IMR-90 (cell line): ENCODE measurements at regions not wholly inside any gene's neighbourhood (a gene's known extent, or its start where the extent isn't known, plus 50 kb on each side); places are given as distances from the start of the nearest gene placed in this dataset.

Experiments
- ATAC-seq: fragments of 200-7000 bp; cut with Tn5 transposase; 2 replicates; pipeline ENCODE4 v1.9.1; 2020; ENCODE audit warnings: low read depth, mild to moderate bottlenecking, moderate library complexity
- BruUV-seq: library from RNA; stranded (reverse); fragments of 400-500 nt; replicated peaks from 2 replicates; lab custom pipeline; 2021; lab: Mats Ljungman, UMichigan
- CTCF ChIA-PET: fragments of 300-600 bp; formaldehyde crosslinking; extraction: SDS; loops from one replicate; lab custom pipeline; 2021; ENCODE audit warnings: antibody characterized with exemption; lab: Yijun Ruan, JAX
- POLR2A ChIA-PET: fragments of 300-600 bp; sonication (Branson Sonifier 250); formaldehyde crosslinking; loops from one replicate; lab custom pipeline; 2022; ENCODE audit warnings: antibody characterized with exemption; ENCODE audit not compliant: unreplicated experiment; lab: Charles Lee
- DNase-seq: peaks from one replicate; pipeline ENCODE4 v3.0.0; 2013
- H2AFZ ChIP-seq: replicated peaks from 2 replicates; pipeline ENCODE3; 2013; ENCODE audit warnings: low read length, mild to moderate bottlenecking; ENCODE audit not compliant: poor library complexity
- H2AK5ac ChIP-seq: 2 replicates; pipeline ENCODE4 v1.6.1; 2013; ENCODE audit warnings: low read depth, low read length, inconsistent platforms
- H2AK9ac ChIP-seq: replicated peaks from 2 replicates; pipeline ENCODE3; 2013; ENCODE audit warnings: mild to moderate bottlenecking, low read depth, low read length, moderate library complexity; ENCODE audit not compliant: poor library complexity
- H2BK120ac ChIP-seq: 2 replicates; pipeline ENCODE4 v1.6.1; 2013; ENCODE audit warnings: low read depth, low read length, inconsistent platforms
- H2BK15ac ChIP-seq: 3 replicates; pipeline ENCODE4 v1.6.1; 2013; ENCODE audit warnings: low read depth, low read length, inconsistent platforms
- H2BK20ac ChIP-seq: 2 replicates; pipeline ENCODE4 v1.6.1; 2013; ENCODE audit warnings: low read depth, mild to moderate bottlenecking, inconsistent platforms, low read length, moderate library complexity
- H2BK5ac ChIP-seq: 2 replicates; pipeline ENCODE4 v1.6.1; 2013; ENCODE audit warnings: mild to moderate bottlenecking, low read depth, low read length, inconsistent platforms; ENCODE audit not compliant: poor library complexity, severe bottlenecking
- H3K14ac ChIP-seq: replicated peaks from 2 replicates; pipeline ENCODE4 v1.6.1; 2013; ENCODE audit warnings: low read depth, low read length, inconsistent platforms
- H3K18ac ChIP-seq: 2 replicates; pipeline ENCODE4 v1.6.1; 2013; ENCODE audit warnings: low read depth, low read length, control low read depth
- H3K23ac ChIP-seq: 2 replicates; pipeline ENCODE4 v1.6.1; 2013; ENCODE audit warnings: low read depth, low read length, inconsistent platforms
- H3K27ac ChIP-seq: 2 replicates; pipeline ENCODE4 v1.5.1; 2013; ENCODE audit warnings: mild to moderate bottlenecking, control low read depth, low read length; ENCODE audit not compliant: insufficient read depth
- H3K27me3 ChIP-seq: 2 replicates; pipeline ENCODE4 v1.6.1; 2013; ENCODE audit warnings: low read length; ENCODE audit not compliant: control insufficient read depth, insufficient read depth
- H3K36me3 ChIP-seq: 2 replicates; pipeline ENCODE4 v1.6.1; 2013; ENCODE audit warnings: low read length, mixed read lengths; ENCODE audit not compliant: control insufficient read depth, insufficient read depth
- H3K4ac ChIP-seq: 2 replicates; pipeline ENCODE4 v1.6.1; 2013; ENCODE audit warnings: low read depth, low read length, inconsistent platforms
- H3K4me1 ChIP-seq: 2 replicates; pipeline ENCODE4 v1.6.1; 2013; ENCODE audit warnings: low read length, mixed read lengths; ENCODE audit not compliant: control insufficient read depth, insufficient read depth
- H3K4me2 ChIP-seq: 2 replicates; pipeline ENCODE4 v1.6.1; 2013; ENCODE audit warnings: low read depth, mild to moderate bottlenecking, control low read depth, low read length, moderate library complexity
- H3K4me3 ChIP-seq: 2 replicates; pipeline ENCODE4 v1.5.1; 2013; ENCODE audit warnings: low read depth, mild to moderate bottlenecking, control low read depth, low read length, moderate library complexity; ENCODE audit not compliant: insufficient read depth
- H3K56ac ChIP-seq: 2 replicates; pipeline ENCODE4 v1.6.1; 2013; ENCODE audit warnings: low read length, inconsistent platforms; ENCODE audit not compliant: insufficient read depth; ENCODE audit errors: extremely low read depth
- H3K79me1 ChIP-seq, 2 experiments: 2 replicates each; pipeline ENCODE4 v1.6.1; 2013; ENCODE audit warnings: low read length in 2 of 2, inconsistent platforms in 1 of 2, low read depth in 1 of 2
- H3K9ac ChIP-seq: 2 replicates; pipeline ENCODE4 v1.6.1; 2013; ENCODE audit warnings: low read depth, low read length, control low read depth
- H3K9me1 ChIP-seq: 2 replicates; pipeline ENCODE4 v1.6.1; 2013; ENCODE audit warnings: low read length, inconsistent platforms; ENCODE audit not compliant: insufficient read depth
- H3K9me3 ChIP-seq: 2 replicates; pipeline ENCODE4 v1.6.1; 2013; ENCODE audit warnings: low read length; ENCODE audit not compliant: control insufficient read depth, insufficient read depth
- H4K20me1 ChIP-seq: 2 replicates; pipeline ENCODE4 v1.6.1; 2013; ENCODE audit warnings: low read length, inconsistent platforms; ENCODE audit not compliant: insufficient read depth
- H4K5ac ChIP-seq: 2 replicates; pipeline ENCODE4 v1.6.1; 2013; ENCODE audit warnings: mild to moderate bottlenecking, low read depth, low read length, control low read depth
- H4K8ac ChIP-seq, 2 experiments: 2 replicates each; pipeline ENCODE4 v1.6.1; 2013; ENCODE audit warnings: low read depth in 2 of 2, low read length in 2 of 2, control low read depth in 1 of 2, inconsistent platforms in 1 of 2
- H4K91ac ChIP-seq: 2 replicates; pipeline ENCODE4 v1.6.1; 2013; ENCODE audit warnings: low read depth, low read length, inconsistent platforms; ENCODE audit not compliant: insufficient read depth
- BHLHE40 ChIP-seq: fragments of 150-350 bp; IDR thresholded peaks from 2 replicates; pipeline ENCODE4 v1.6.1; 2016; ENCODE audit warnings: mild to moderate bottlenecking, low read depth, low read length
- CEBPB ChIP-seq: IDR thresholded peaks from 2 replicates; pipeline ENCODE4 v1.6.1; 2012; ENCODE audit warnings: low read depth, low read length, improper control_type of control experiment
- CHD1 ChIP-seq: IDR thresholded peaks from 2 replicates; pipeline ENCODE4 v1.6.1; 2012; ENCODE audit warnings: low read depth, low read length, improper control_type of control experiment
- MAZ ChIP-seq: IDR thresholded peaks from 2 replicates; pipeline ENCODE4 v1.6.1; 2012; ENCODE audit warnings: low read depth, mild to moderate bottlenecking, low read length, improper control_type of control experiment, moderate library complexity, borderline replicate concordance
- POLR2A ChIP-seq: IDR thresholded peaks from 2 replicates; pipeline ENCODE4 v1.6.1; 2012; ENCODE audit warnings: mild to moderate bottlenecking, low read depth, low read length
- RCOR1 ChIP-seq: IDR thresholded peaks from 2 replicates; pipeline ENCODE4 v1.6.1; 2012; ENCODE audit warnings: mild to moderate bottlenecking, low read length, improper control_type of control experiment; ENCODE audit not compliant: insufficient replicate concordance
- RFX5 ChIP-seq: IDR thresholded peaks from 2 replicates; pipeline ENCODE4 v1.8.0; 2012; ENCODE audit warnings: low read depth, mild to moderate bottlenecking, low read length, moderate library complexity
- SMC3 ChIP-seq: fragments of 150-350 bp; IDR thresholded peaks from 2 replicates; pipeline ENCODE4 v1.6.1; 2016; ENCODE audit warnings: low read depth, mild to moderate bottlenecking, antibody characterized with exemption, low read length, moderate library complexity
- WGBS, 2 experiments: methylation state at CpG; one replicate each; pipeline versions ENCODE4 v1.1.5 to v1.1.7; 2013; ENCODE audit warnings: missing lambda C conversion rate in 2 of 2; ENCODE audit not compliant: insufficient read length in 1 of 2; ENCODE audit errors: extremely low coverage in 2 of 2; 5-methylcytosine and 5-hydroxymethylcytosine counted together
- dilution Hi-C: fragments of 300-500 bp; cut with HindIII; formaldehyde crosslinking; loops from one replicate; pipeline ENCODE4 v1.14.3; 2018; ENCODE audit warnings: low sequenced_read_pairs; ENCODE audit not compliant: unreplicated experiment
- in situ Hi-C: fragments of 300-500 bp; cut with MboI; formaldehyde crosslinking; loops from 3 replicates; pipeline ENCODE4 v1.14.3; 2019; ENCODE audit warnings: low sequenced_read_pairs, inconsistent platforms, mixed read lengths
- intact Hi-C: fragments of 100-400 bp; cut with micrococcal nuclease; formaldehyde crosslinking; loops from 2 replicates; pipeline ENCODE4 v1.10.0; 2022

DNA sequence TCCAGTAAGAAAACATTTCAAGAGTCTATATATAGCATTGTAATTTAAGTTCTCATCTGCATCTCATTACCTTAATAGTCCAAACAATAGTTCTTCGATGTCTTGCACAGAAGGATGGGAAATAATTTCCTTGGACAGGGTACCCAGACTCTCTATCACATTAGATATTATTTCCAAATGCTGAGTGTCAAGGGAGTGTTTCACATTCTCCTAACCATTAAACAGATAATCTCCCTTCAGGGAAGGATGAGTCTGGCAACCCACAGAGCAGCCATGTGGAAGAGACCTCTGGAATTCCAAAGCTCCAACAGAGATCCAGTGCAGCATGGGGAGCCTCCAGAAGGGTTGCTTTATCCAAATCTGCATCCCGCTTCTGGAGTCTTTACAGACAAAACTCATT lies 89.6 kb downstream of the FZD1 start:
- ChIA-PET CTCF (no interaction called here), POLR2A (no interaction called here)
- H3K9ac ChIP-seq, result no peak overlapping the region
- H4K5ac ChIP-seq, result no peak overlapping the region
- H4K8ac ChIP-seq, result no peak overlapping the region
- no peak overlapping the region for H3K4ac ChIP-seq
- WGBS, 2 experiments, result no CpG with 5 or more reads among the region's 2 CpGs
- H3K79me1 ChIP-seq, result no peaks in the 10 kb centered on the region
- no peak overlapping the region for H3K4me2 ChIP-seq
- no TSS peak for BruUV-seq
- peaks cover 5% of the 10 kb centered on the region for H3K27me3 ChIP-seq
- no peak overlapping the region for H3K27ac ChIP-seq
- DNase-seq (no peak), ATAC-seq (no peak)
- dilution Hi-C loops, result no loop called here
- H3K9me1 ChIP-seq, result no peaks in the 10 kb centered on the region
- H4K20me1 ChIP-seq, result no peaks in the 10 kb centered on the region
- no peaks in the 10 kb centered on the region for H3K4me1 ChIP-seq
- H3K23ac ChIP-seq, result no peak overlapping the region
- H2BK15ac ChIP-seq, result no peak overlapping the region
- no peak overlapping the region for H3K56ac ChIP-seq
- H3K36me3 ChIP-seq, result no peaks in the 10 kb centered on the region
- H3K4me3 ChIP-seq, result no peak overlapping the region
- no peaks in the 10 kb centered on the region for H3K9me3 ChIP-seq
- no peak overlapping the region for H2AFZ ChIP-seq
- H2BK5ac ChIP-seq, result no peak overlapping the region
- no peak overlapping the region for H2BK120ac ChIP-seq
- H2AK5ac ChIP-seq, result no peak overlapping the region
- no peak overlapping the region for H2BK20ac ChIP-seq
- no peak overlapping the region for H2AK9ac ChIP-seq
- TF ChIP-seq POLR2A, result no peak
- no peak for TF ChIP-seq RCOR1
- no peak for TF ChIP-seq RFX5
- TF ChIP-seq SMC3, result no peak
- no peak for TF ChIP-seq CHD1
- TF ChIP-seq MAZ, result no peak
- TF ChIP-seq BHLHE40, result no peak
- no peak for TF ChIP-seq CEBPB
- H4K91ac ChIP-seq, result no peak overlapping the region
- no peak overlapping the region for H3K14ac ChIP-seq
- H3K18ac ChIP-seq, result no peak overlapping the region
- in situ Hi-C loops, result no loop called here
- intact Hi-C loops, result no loop called here
